WTC11 (cell line): ENCODE measurements at regions not wholly inside any gene's neighbourhood (a gene's known extent, or its start where the extent isn't known, plus 50 kb on each side); places are given as distances from the start of the nearest gene placed in this dataset.
"Not testable (repeated sequence)": the region's sequence is repeated elsewhere in the genome, so short reads cannot be mapped to it uniquely, and the experiment has no call there.

Experiments used
- ATAC-seq: fragments of 200-7000 bp; cut with Tn5 transposase; 2 replicates; pipeline ENCODE4 v1.10.0; 2021; ENCODE audit warnings: mild to moderate bottlenecking, moderate library complexity
- CTCF ChIA-PET: fragments of 300-600 bp; sonication (Branson Sonifier 250); formaldehyde crosslinking; loops from one replicate; lab custom pipeline; 2021; ENCODE audit warnings: antibody characterized with exemption; lab: Charles Lee
- POLR2A ChIA-PET: fragments of 350-600 bp; sonication (Branson Sonifier 250); formaldehyde crosslinking; loops from one replicate; lab custom pipeline; 2021; ENCODE audit warnings: antibody characterized with exemption; lab: Charles Lee
- DNase-seq: peaks from one replicate; pipeline ENCODE4 v3.0.0; 2021; ENCODE audit warnings: low spot score
- H3K27ac Mint-ChIP-seq: 2 replicates; pipeline ENCODE4 v1.8.0; 2021; ENCODE audit warnings: mixed read lengths
- H3K27me3 Mint-ChIP-seq: 2 replicates; pipeline ENCODE4 v1.8.0; 2021; ENCODE audit warnings: low read depth, mild to moderate bottlenecking, moderate library complexity, mixed read lengths
- H3K36me3 Mint-ChIP-seq: 2 replicates; pipeline ENCODE4 v1.8.0; 2021; ENCODE audit warnings: mixed read lengths
- H3K4me1 Mint-ChIP-seq: 2 replicates; pipeline ENCODE4 v1.8.0; 2022; ENCODE audit warnings: mixed read lengths
- H3K4me3 Mint-ChIP-seq: 2 replicates; pipeline ENCODE4 v1.8.0; 2021; ENCODE audit warnings: mild to moderate bottlenecking, moderate library complexity, mixed read lengths
- H3K9me3 Mint-ChIP-seq: 2 replicates; pipeline ENCODE4 v1.8.0; 2021; ENCODE audit warnings: mixed read lengths
- CBFB ChIP-seq: sonication (generic); formaldehyde crosslinking; IDR thresholded peaks from 2 replicates; pipeline ENCODE4 v1.8.1; 2022; ENCODE audit warnings: mild to moderate bottlenecking, low read depth, missing genetic modification reagents
- CREB1 ChIP-seq: sonication (generic); formaldehyde crosslinking; IDR thresholded peaks from 2 replicates; pipeline ENCODE4 v1.8.0; 2023; ENCODE audit warnings: mild to moderate bottlenecking, missing genetic modification reagents
- ESRRA ChIP-seq: sonication (generic); formaldehyde crosslinking; IDR thresholded peaks from 2 replicates; pipeline ENCODE4 v1.8.1; 2022; ENCODE audit warnings: mild to moderate bottlenecking, missing genetic modification reagents, borderline replicate concordance
- ETV6 ChIP-seq: sonication (generic); formaldehyde crosslinking; IDR thresholded peaks from 2 replicates; pipeline ENCODE4 v1.8.1; 2022; ENCODE audit warnings: mild to moderate bottlenecking, missing genetic modification reagents
- GRHL2 ChIP-seq: fragments of 250-450 bp; sonication (Bioruptor Pico); IDR thresholded peaks from 2 replicates; pipeline ENCODE4 v1.8.0; 2022; ENCODE audit warnings: mild to moderate bottlenecking, moderate library complexity; ENCODE audit not compliant: insufficient replicate concordance, severe bottlenecking
- NR1H2 ChIP-seq: sonication (generic); formaldehyde crosslinking; IDR thresholded peaks from 2 replicates; pipeline ENCODE4 v1.9.0; 2021; ENCODE audit warnings: mild to moderate bottlenecking, moderate library complexity, missing genetic modification reagents
- PREB ChIP-seq: sonication (generic); formaldehyde crosslinking; IDR thresholded peaks from 2 replicates; pipeline ENCODE4 v1.8.1; 2022; ENCODE audit warnings: mild to moderate bottlenecking, missing genetic modification reagents, moderate library complexity, borderline replicate concordance
- RELA ChIP-seq: sonication (generic); formaldehyde crosslinking; IDR thresholded peaks from 2 replicates; pipeline ENCODE4 v1.8.1; 2022; ENCODE audit warnings: missing genetic modification reagents, mild to moderate bottlenecking, borderline replicate concordance
- SMAD3 ChIP-seq: sonication (generic); formaldehyde crosslinking; IDR thresholded peaks from 2 replicates; pipeline ENCODE4 v1.8.0; 2022; ENCODE audit warnings: missing genetic modification reagents, mild to moderate bottlenecking, borderline replicate concordance
- SMAD4 ChIP-seq: sonication (generic); formaldehyde crosslinking; IDR thresholded peaks from 2 replicates; pipeline ENCODE4 v1.8.0; 2022; ENCODE audit warnings: mild to moderate bottlenecking, missing genetic modification reagents
- SP1 ChIP-seq: sonication (generic); formaldehyde crosslinking; conservative IDR thresholded peaks from 2 replicates; pipeline ENCODE4 v1.8.1; 2022; ENCODE audit warnings: missing genetic modification reagents
- ZNF317 ChIP-seq: sonication (generic); formaldehyde crosslinking; IDR thresholded peaks from 2 replicates; pipeline ENCODE4 v1.8.1; 2023; ENCODE audit warnings: low read depth, mild to moderate bottlenecking, moderate library complexity, missing genetic modification reagents, borderline replicate concordance
- ZNF423 ChIP-seq: fragments of 250-450 bp; sonication (Bioruptor Pico); IDR thresholded peaks from 2 replicates; pipeline ENCODE4 v2.1.2; 2022; ENCODE audit warnings: mild to moderate bottlenecking, moderate library complexity
- TF ChIP-seq, protein P1 (sequence below): sonication (generic); formaldehyde crosslinking; IDR thresholded peaks from 2 replicates; pipeline ENCODE4 v1.8.0; 2023; ENCODE audit warnings: missing genetic modification reagents, mild to moderate bottlenecking, borderline replicate concordance
- TF ChIP-seq, protein P2 (sequence below): sonication (generic); formaldehyde crosslinking; IDR thresholded peaks from 2 replicates; pipeline ENCODE4 v1.8.0; 2022; ENCODE audit warnings: mild to moderate bottlenecking, missing genetic modification reagents
- TF ChIP-seq, protein P3 (sequence below): sonication (generic); formaldehyde crosslinking; IDR thresholded peaks from 2 replicates; pipeline ENCODE4 v1.8.1; 2023; ENCODE audit warnings: mild to moderate bottlenecking, missing genetic modification reagents, moderate library complexity
- TF ChIP-seq, protein P4 (sequence below): sonication (generic); formaldehyde crosslinking; IDR thresholded peaks from 2 replicates; pipeline ENCODE4 v1.8.1; 2022; ENCODE audit warnings: mild to moderate bottlenecking, moderate library complexity, missing genetic modification reagents
- TF ChIP-seq, protein P5 (sequence below): sonication (generic); formaldehyde crosslinking; IDR thresholded peaks from 2 replicates; pipeline ENCODE4 v1.8.1; 2023; ENCODE audit warnings: mild to moderate bottlenecking, missing genetic modification reagents

GRCh38 chr1:30099587-30100523 is 623.5 kb downstream of the MATN1 start:
- peaks cover 9% of the 10 kb centered on the region for H3K9me3 Mint-ChIP-seq
- TF ChIP-seq SP1 (CRISPR knock-in tag) (no peak), ZNF423 (CRISPR knock-in tag) (no peak), CREB1 (CRISPR knock-in tag) (no peak), SMAD3 (CRISPR knock-in tag) (no peak), GRHL2 (no peak), RELA (CRISPR knock-in tag) (no peak), PREB (CRISPR knock-in tag) (no peak), NR1H2 (no peak), ZNF317 (CRISPR knock-in tag) (no peak), CBFB (CRISPR knock-in tag) (no peak), ESRRA (CRISPR knock-in tag) (no peak), SMAD4 (CRISPR knock-in tag) (no peak), ETV6 (no peak)
- TF ChIP-seq, protein P1, sequence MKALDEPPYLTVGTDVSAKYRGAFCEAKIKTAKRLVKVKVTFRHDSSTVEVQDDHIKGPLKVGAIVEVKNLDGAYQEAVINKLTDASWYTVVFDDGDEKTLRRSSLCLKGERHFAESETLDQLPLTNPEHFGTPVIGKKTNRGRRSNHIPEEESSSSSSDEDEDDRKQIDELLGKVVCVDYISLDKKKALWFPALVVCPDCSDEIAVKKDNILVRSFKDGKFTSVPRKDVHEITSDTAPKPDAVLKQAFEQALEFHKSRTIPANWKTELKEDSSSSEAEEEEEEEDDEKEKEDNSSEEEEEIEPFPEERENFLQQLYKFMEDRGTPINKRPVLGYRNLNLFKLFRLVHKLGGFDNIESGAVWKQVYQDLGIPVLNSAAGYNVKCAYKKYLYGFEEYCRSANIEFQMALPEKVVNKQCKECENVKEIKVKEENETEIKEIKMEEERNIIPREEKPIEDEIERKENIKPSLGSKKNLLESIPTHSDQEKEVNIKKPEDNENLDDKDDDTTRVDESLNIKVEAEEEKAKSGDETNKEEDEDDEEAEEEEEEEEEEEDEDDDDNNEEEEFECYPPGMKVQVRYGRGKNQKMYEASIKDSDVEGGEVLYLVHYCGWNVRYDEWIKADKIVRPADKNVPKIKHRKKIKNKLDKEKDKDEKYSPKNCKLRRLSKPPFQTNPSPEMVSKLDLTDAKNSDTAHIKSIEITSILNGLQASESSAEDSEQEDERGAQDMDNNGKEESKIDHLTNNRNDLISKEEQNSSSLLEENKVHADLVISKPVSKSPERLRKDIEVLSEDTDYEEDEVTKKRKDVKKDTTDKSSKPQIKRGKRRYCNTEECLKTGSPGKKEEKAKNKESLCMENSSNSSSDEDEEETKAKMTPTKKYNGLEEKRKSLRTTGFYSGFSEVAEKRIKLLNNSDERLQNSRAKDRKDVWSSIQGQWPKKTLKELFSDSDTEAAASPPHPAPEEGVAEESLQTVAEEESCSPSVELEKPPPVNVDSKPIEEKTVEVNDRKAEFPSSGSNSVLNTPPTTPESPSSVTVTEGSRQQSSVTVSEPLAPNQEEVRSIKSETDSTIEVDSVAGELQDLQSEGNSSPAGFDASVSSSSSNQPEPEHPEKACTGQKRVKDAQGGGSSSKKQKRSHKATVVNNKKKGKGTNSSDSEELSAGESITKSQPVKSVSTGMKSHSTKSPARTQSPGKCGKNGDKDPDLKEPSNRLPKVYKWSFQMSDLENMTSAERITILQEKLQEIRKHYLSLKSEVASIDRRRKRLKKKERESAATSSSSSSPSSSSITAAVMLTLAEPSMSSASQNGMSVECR (CRISPR knock-in tag) = no peak
- TF ChIP-seq, protein P2, sequence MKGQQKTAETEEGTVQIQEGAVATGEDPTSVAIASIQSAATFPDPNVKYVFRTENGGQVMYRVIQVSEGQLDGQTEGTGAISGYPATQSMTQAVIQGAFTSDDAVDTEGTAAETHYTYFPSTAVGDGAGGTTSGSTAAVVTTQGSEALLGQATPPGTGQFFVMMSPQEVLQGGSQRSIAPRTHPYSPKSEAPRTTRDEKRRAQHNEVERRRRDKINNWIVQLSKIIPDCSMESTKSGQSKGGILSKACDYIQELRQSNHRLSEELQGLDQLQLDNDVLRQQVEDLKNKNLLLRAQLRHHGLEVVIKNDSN (CRISPR knock-in tag) = no peak
- TF ChIP-seq, protein P3, sequence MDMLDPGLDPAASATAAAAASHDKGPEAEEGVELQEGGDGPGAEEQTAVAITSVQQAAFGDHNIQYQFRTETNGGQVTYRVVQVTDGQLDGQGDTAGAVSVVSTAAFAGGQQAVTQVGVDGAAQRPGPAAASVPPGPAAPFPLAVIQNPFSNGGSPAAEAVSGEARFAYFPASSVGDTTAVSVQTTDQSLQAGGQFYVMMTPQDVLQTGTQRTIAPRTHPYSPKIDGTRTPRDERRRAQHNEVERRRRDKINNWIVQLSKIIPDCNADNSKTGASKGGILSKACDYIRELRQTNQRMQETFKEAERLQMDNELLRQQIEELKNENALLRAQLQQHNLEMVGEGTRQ (CRISPR knock-in tag) = no peak
- TF ChIP-seq, protein P4, sequence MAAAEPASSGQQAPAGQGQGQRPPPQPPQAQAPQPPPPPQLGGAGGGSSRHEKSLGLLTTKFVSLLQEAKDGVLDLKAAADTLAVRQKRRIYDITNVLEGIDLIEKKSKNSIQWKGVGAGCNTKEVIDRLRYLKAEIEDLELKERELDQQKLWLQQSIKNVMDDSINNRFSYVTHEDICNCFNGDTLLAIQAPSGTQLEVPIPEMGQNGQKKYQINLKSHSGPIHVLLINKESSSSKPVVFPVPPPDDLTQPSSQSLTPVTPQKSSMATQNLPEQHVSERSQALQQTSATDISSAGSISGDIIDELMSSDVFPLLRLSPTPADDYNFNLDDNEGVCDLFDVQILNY (CRISPR knock-in tag) = no peak
- TF ChIP-seq, protein P5, sequence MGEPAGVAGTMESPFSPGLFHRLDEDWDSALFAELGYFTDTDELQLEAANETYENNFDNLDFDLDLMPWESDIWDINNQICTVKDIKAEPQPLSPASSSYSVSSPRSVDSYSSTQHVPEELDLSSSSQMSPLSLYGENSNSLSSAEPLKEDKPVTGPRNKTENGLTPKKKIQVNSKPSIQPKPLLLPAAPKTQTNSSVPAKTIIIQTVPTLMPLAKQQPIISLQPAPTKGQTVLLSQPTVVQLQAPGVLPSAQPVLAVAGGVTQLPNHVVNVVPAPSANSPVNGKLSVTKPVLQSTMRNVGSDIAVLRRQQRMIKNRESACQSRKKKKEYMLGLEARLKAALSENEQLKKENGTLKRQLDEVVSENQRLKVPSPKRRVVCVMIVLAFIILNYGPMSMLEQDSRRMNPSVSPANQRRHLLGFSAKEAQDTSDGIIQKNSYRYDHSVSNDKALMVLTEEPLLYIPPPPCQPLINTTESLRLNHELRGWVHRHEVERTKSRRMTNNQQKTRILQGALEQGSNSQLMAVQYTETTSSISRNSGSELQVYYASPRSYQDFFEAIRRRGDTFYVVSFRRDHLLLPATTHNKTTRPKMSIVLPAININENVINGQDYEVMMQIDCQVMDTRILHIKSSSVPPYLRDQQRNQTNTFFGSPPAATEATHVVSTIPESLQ (CRISPR knock-in tag) = no peak
- ATAC-seq (no peak), DNase-seq (no peak)
- no peak overlapping the region for H3K27ac Mint-ChIP-seq
- no peaks in the 10 kb centered on the region; the same call in 1 of the 2 replicates for H3K27me3 Mint-ChIP-seq
- no peak overlapping the region for H3K4me3 Mint-ChIP-seq
- H3K4me1 Mint-ChIP-seq = peaks cover 7% of the 10 kb centered on the region
- no peaks in the 10 kb centered on the region for H3K36me3 Mint-ChIP-seq
- ChIA-PET POLR2A (interaction anchor here (0.5 kb wide), 1 partner anchor 487 kb away, joined by 8 read pairs; no protein-coding TSS in a partner anchor), CTCF (interaction anchor here (0.8 to 3.0 kb wide), 3 partner anchors 11 to 307 kb away, joined by 3 to 16 read pairs (median 10); no protein-coding TSS in a partner anchor)

DNA sequence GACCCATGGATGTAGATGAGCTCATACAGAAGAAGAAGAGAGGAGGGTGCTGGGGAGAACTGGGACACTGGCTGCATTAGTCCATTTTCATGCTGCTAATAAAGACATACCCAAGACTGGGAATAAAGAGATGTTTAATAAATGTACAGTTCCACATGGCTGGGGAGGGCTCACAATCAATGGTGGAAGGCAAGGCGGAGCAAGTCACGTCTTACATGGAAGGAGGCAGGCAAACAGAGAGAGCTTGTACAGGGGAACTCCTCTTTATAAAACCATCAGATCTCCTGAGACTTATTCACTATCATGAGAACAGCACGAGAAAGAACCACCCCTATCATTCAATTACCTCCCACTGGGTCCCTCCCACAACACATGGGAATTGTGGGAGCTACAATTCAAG is 625.5 kb downstream of the MATN1 start:
- H3K4me1 Mint-ChIP-seq, H3K36me3 Mint-ChIP-seq, ATAC-seq, DNase-seq, H3K27me3 Mint-ChIP-seq, H3K4me3 Mint-ChIP-seq, H3K27ac Mint-ChIP-seq, POLR2A ChIA-PET: not testable (repeated sequence)
- peaks cover 17% of the 10 kb centered on the region for H3K9me3 Mint-ChIP-seq
- CTCF ChIA-PET = interaction anchor here (1.2 kb wide), 1 partner anchor 14 kb away, joined by 3 read pairs; no protein-coding TSS in a partner anchor
